Lung (tissue), 11 donors: ENCODE measurements at regions not wholly inside any gene's neighbourhood (a gene's known extent, or its start where the extent isn't known, plus 50 kb on each side); places are given as distances from the start of the nearest gene placed in this dataset.

Experiments used
- ATAC-seq: fragments of 200-7000 bp; cut with Tn5 transposase; one replicate; pipeline ENCODE4 v1.9.1; 2020; ENCODE audit warnings: moderate number of reproducible peaks; ENCODE audit not compliant: insufficient read depth, low FRiP score
- DNase-seq, 3 donors: peaks; one replicate each; pipeline ENCODE4 v3.0.0-alpha.2; 2013 to 2017
- H3K27ac ChIP-seq, 2 donors: one replicate each; pipeline ENCODE4 v1.5.1; 2013; ENCODE audit warnings: mild to moderate bottlenecking in 2 of 2, moderate library complexity in 2 of 2, control low read depth in 1 of 2, inconsistent platforms in 1 of 2, low read depth in 1 of 2, low read length in 1 of 2
- H3K27me3 ChIP-seq, 3 donors: one replicate each; pipeline ENCODE4 v1.5.1; 2013; ENCODE audit warnings: low read length in 2 of 3; ENCODE audit not compliant: control insufficient read depth in 3 of 3, insufficient read depth in 3 of 3
- H3K36me3 ChIP-seq, 4 donors: one replicate each; pipeline ENCODE4 v1.5.1; 2013; ENCODE audit warnings: low read length in 4 of 4, mild to moderate bottlenecking in 1 of 4, moderate library complexity in 1 of 4; ENCODE audit not compliant: control insufficient read depth in 4 of 4, insufficient read depth in 4 of 4
- H3K4me1 ChIP-seq, 5 donors: one replicate each; pipeline ENCODE4 v1.5.1; 2013; ENCODE audit warnings: low read length in 5 of 5, mild to moderate bottlenecking in 2 of 5, moderate library complexity in 1 of 5; ENCODE audit not compliant: control insufficient read depth in 5 of 5, insufficient read depth in 5 of 5
- H3K4me3 ChIP-seq: one replicate; pipeline ENCODE4 v1.5.1; 2013; ENCODE audit warnings: mild to moderate bottlenecking, control low read depth, moderate library complexity
- H3K9ac ChIP-seq, 2 donors: one replicate each; pipeline ENCODE4 v1.5.1; 2013; ENCODE audit warnings: low read length in 2 of 2, control low read depth in 1 of 2; ENCODE audit not compliant: insufficient read depth in 1 of 2
- H3K9me3 ChIP-seq, 4 donors: one replicate each; pipeline ENCODE4 v1.5.1; 2013; ENCODE audit warnings: low read length in 3 of 4, mild to moderate bottlenecking in 1 of 4, moderate library complexity in 1 of 4; ENCODE audit not compliant: control insufficient read depth in 4 of 4, insufficient read depth in 3 of 4
- CTCF ChIP-seq: IDR thresholded peaks from 2 replicates; pipeline ENCODE4 v1.5.1; 2012; ENCODE audit warnings: mild to moderate bottlenecking; ENCODE audit errors: control extremely low read depth, extremely low read depth
- WGBS, 2 donors: extraction: QIAGEN DNeasy Blood & Tissue Kit; methylation state at CpG; one replicate each; pipeline ENCODE4 v1.1.7; 2013; 5-methylcytosine and 5-hydroxymethylcytosine counted together
- donor health status: control.
- donor health status: control.
- donor health status: Bipolar disorder and iron deficiency.
- donor health status: healthy.
- donor health status: DM: yes; HTN: yes; CAD: no.

GRCh38 chr9:118987167-118987566, 382.1 kb downstream of the BRINP1 start:
- Histone ChIP-seq H3K27ac (no peak overlapping the region), H3K27me3 (no peaks in the 10 kb centered on the region), H3K36me3 (no peaks in the 10 kb centered on the region), H3K4me1 (no peaks in the 10 kb centered on the region), H3K9ac (no peak overlapping the region), H3K4me3 (no peak overlapping the region), H3K9me3 (no peaks in the 10 kb centered on the region)
- 52 to 65% methylated on average over 4 of the region's 4 CpGs for WGBS, 2 donors
- peak in 1 of 3 donors; percentile 13 for DNase-seq
- TF ChIP-seq CTCF = no peak
- ATAC-seq = no peak

- ATAC-seq = no peak
- TF ChIP-seq CTCF = no peak
- no peaks in the 10 kb centered on the region for H3K36me3 ChIP-seq
- no peak overlapping the region for H3K9ac ChIP-seq
- no peaks in the 10 kb centered on the region for H3K9me3 ChIP-seq
- DNase-seq = no peak
- no peaks in the 10 kb centered on the region for H3K27me3 ChIP-seq
- no peaks in the 10 kb centered on the region for H3K4me1 ChIP-seq
- no peak overlapping the region for H3K27ac ChIP-seq
- WGBS, 2 donors = 61 to 68% methylated on average over 2 of the region's 2 CpGs
- H3K4me3 ChIP-seq = no peak overlapping the region
Measured at GRCh38 chr9:118990949-118991348, 378.3 kb downstream of the BRINP1 start.

GRCh38 chr9:118991366-118992285, 377.6 kb downstream of the BRINP1 start:
- no peaks in the 10 kb centered on the region for H3K9me3 ChIP-seq
- DNase-seq (no peak), ATAC-seq (no peak)
- H3K4me1 ChIP-seq = no peaks in the 10 kb centered on the region
- no peaks in the 10 kb centered on the region for H3K27me3 ChIP-seq
- no peak overlapping the region for H3K9ac ChIP-seq
- WGBS, 2 donors = 28 to 48% methylated on average over 3 of the region's 3 CpGs
- no peak overlapping the region for H3K27ac ChIP-seq
- H3K36me3 ChIP-seq = no peaks in the 10 kb centered on the region
- H3K4me3 ChIP-seq = no peak overlapping the region
- TF ChIP-seq CTCF = no peak
